A673 (cell line): ENCODE measurements at regions not wholly inside any gene's neighbourhood (a gene's known extent, or its start where the extent isn't known, plus 50 kb on each side); places are given as distances from the start of the nearest gene placed in this dataset.

Source experiments
- BruUV-seq: library from RNA; stranded (reverse); fragments of 400-500 nt; replicated peaks from 2 replicates; lab custom pipeline; 2021; lab: Mats Ljungman, UMichigan
- CTCF ChIA-PET: fragments of 300-600 bp; sonication (Branson Sonifier 250); formaldehyde crosslinking; loops from one replicate; lab custom pipeline; 2022; ENCODE audit warnings: antibody characterized with exemption; lab: Charles Lee
- POLR2A ChIA-PET: fragments of 300-600 bp; sonication (Branson Sonifier 250); formaldehyde crosslinking; loops from one replicate; lab custom pipeline; 2022; ENCODE audit warnings: antibody characterized with exemption; ENCODE audit not compliant: low non-redundant PET; lab: Charles Lee
- DNase-seq: peaks from one replicate; pipeline ENCODE4 v3.0.0-alpha.2; 2015; ENCODE audit warnings: low spot score
- H3K27ac ChIP-seq: fragments of 200-600 bp; sonication (generic); 2 replicates; pipeline ENCODE4 v1.5.1; 2016; ENCODE audit warnings: mixed run types, low read depth, mild to moderate bottlenecking, mixed read lengths, antibody characterized with exemption, low read length; ENCODE audit not compliant: poor library complexity, severe bottlenecking
- H3K27me3 ChIP-seq: fragments of 200-600 bp; sonication (generic); replicated peaks from 2 replicates; pipeline ENCODE4 v1.6.1; 2017; ENCODE audit warnings: mixed run types, low read depth, mild to moderate bottlenecking, mixed read lengths, antibody characterized with exemption, low read length; ENCODE audit not compliant: insufficient read depth, poor library complexity
- H3K36me3 ChIP-seq: fragments of 200-600 bp; sonication (generic); 2 replicates; pipeline ENCODE4 v1.6.1; 2016; ENCODE audit warnings: mixed run types, mild to moderate bottlenecking, mixed read lengths, antibody characterized with exemption, low read length; ENCODE audit not compliant: insufficient read depth, poor library complexity, severe bottlenecking
- H3K4me1 ChIP-seq: fragments of 200-600 bp; sonication (generic); 2 replicates; pipeline ENCODE4 v1.6.1; 2017; ENCODE audit warnings: mixed run types, mild to moderate bottlenecking, mixed read lengths, antibody characterized with exemption, low read length; ENCODE audit not compliant: insufficient read depth, poor library complexity, severe bottlenecking
- H3K4me3 ChIP-seq: fragments of 200-600 bp; sonication (generic); 2 replicates; pipeline ENCODE4 v1.5.1; 2016; ENCODE audit warnings: low read depth, mixed run types, mild to moderate bottlenecking, mixed read lengths, low read length; ENCODE audit not compliant: poor library complexity, severe bottlenecking
- H3K9me3 ChIP-seq: fragments of 200-600 bp; sonication (generic); 2 replicates; pipeline ENCODE4 v1.6.1; 2016; ENCODE audit warnings: mixed run types, low read depth, mild to moderate bottlenecking, mixed read lengths, antibody characterized with exemption, low read length; ENCODE audit not compliant: poor library complexity, severe bottlenecking
- CTCF ChIP-seq: fragments of 300-800, 200-600 bp; sonication (generic); conservative IDR thresholded peaks from 2 replicates; pipeline ENCODE4 v1.5.1; 2017; ENCODE audit warnings: low read depth, mild to moderate bottlenecking, antibody characterized with exemption, low read length, moderate library complexity, mixed read lengths
- EZH2 ChIP-seq: fragments of 200-600 bp; sonication (generic); IDR thresholded peaks from 2 replicates; pipeline ENCODE4 v1.6.1; 2017; ENCODE audit warnings: borderline replicate concordance, low read depth, mild to moderate bottlenecking, mixed read lengths, antibody characterized with exemption, low read length; ENCODE audit not compliant: poor library complexity, severe bottlenecking
- intact Hi-C: fragments of 100-400 bp; cut with micrococcal nuclease; formaldehyde crosslinking; loops from one replicate; pipeline ENCODE4 v1.10.0; 2022; ENCODE audit not compliant: unreplicated experiment

- H3K4me1 ChIP-seq, result no peaks in the 10 kb centered on the region
- ChIA-PET CTCF (no interaction called here), POLR2A (no interaction called here)
- H3K9me3 ChIP-seq, result no peaks in the 10 kb centered on the region
- DNase-seq, result no peak
- H3K27me3 ChIP-seq, result no peaks in the 10 kb centered on the region
- TF ChIP-seq EZH2 (no peak), CTCF (no peak)
- intact Hi-C loops, result no loop called here
- no TSS peak for BruUV-seq
- H3K36me3 ChIP-seq, result no peaks in the 10 kb centered on the region
- no peak overlapping the region for H3K4me3 ChIP-seq
- no peak overlapping the region for H3K27ac ChIP-seq
Observed at GRCh38 chr4:83189631-83190136, 75.2 kb upstream of the PLAC8 start.

DNA sequence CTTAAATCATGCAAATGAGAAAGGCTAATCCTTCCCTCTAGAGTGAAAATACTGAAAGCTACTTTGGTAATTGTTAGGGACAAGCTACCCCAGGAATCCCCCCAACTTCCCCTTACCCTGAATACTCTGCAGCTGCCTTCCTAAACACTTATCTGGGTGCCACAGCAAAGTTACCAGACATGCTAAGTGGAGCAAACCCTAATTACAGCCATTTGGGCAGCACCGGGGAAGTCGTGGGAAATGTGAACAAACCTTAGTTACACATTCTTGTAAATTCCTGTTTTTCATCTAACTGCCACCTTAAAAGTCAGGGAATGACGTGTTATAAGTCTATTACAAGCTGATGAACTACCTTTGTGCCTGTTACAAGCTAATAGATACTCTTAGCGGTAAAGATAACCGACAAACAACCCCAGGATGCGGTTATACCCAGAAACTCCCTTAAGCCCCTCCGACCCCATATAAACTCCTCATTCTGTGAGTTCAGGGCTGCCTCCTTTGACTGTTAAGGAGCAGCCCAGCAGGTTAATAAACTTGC lies 66.0 kb upstream of the PLAC8 start:
- Histone ChIP-seq H3K4me3 (no peak overlapping the region), H3K36me3 (no peaks in the 10 kb centered on the region), H3K4me1 (no peaks in the 10 kb centered on the region), H3K27me3 (no peaks in the 10 kb centered on the region), H3K27ac (no peak overlapping the region), H3K9me3 (no peaks in the 10 kb centered on the region)
- CTCF ChIA-PET, result no interaction called here
- POLR2A ChIA-PET, result no interaction called here
- BruUV-seq, result no TSS peak
- intact Hi-C loops, result no loop called here
- no peak for DNase-seq
- no peak for TF ChIP-seq EZH2
- TF ChIP-seq CTCF, result no peak

DNA sequence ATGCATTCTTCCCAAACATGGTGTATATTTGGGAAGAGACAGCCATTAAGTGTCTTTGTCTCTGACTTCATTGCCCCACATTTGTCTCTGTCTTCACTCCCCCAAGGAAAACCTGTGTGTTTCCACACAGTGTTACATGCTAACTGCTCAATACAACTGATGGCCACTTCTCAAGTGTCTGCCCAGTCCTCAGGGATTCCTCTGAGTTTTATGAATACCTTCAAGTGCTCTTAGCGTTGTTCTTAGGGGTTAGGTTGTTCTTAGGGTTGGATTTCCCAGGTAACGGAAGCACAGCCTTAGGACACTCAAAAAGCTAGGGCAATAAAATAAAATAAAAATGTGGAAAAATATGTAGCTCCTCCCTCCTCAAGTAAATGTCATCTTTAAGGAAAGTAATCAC lies 64.7 kb upstream of the PLAC8 start:
- no TSS peak for BruUV-seq
- POLR2A ChIA-PET, result no interaction called here
- intact Hi-C loops, result no loop called here

More for the DNA sequence above, 64.7 kb upstream of the PLAC8 start:
- Histone ChIP-seq H3K27me3 (no peaks in the 10 kb centered on the region), H3K9me3 (no peaks in the 10 kb centered on the region), H3K4me1 (no peaks in the 10 kb centered on the region), H3K4me3 (no peak overlapping the region), H3K36me3 (no peaks in the 10 kb centered on the region), H3K27ac (no peak overlapping the region)
- DNase-seq, result no peak
- no peak for TF ChIP-seq EZH2
- TF ChIP-seq CTCF, result no peak
- CTCF ChIA-PET, result no interaction called here
